Neural progenitor cell (in vitro differentiated cells): ENCODE measurements at regions not wholly inside any gene's neighbourhood (a gene's known extent, or its start where the extent isn't known, plus 50 kb on each side); places are given as distances from the start of the nearest gene placed in this dataset.

Experiments used
- DNase-seq: peaks from one replicate; pipeline ENCODE4 v3.0.0-alpha.2; 2016; ENCODE audit warnings: low spot score
- H2AFZ ChIP-seq: fragments of 200-600 bp; sonication (generic); replicated peaks from 2 replicates; pipeline ENCODE4 v1.6.1; 2016; ENCODE audit warnings: antibody characterized with exemption
- H3F3A ChIP-seq: fragments of 200-600 bp; sonication (generic); 2 replicates; pipeline ENCODE4 v1.6.1; 2016; ENCODE audit warnings: antibody characterized with exemption, low read depth
- H3K27ac ChIP-seq: fragments of 200-600 bp; sonication (generic); 2 replicates; pipeline ENCODE4 v1.5.1; 2016; ENCODE audit warnings: mild to moderate bottlenecking
- H3K27me3 ChIP-seq: fragments of 200-600 bp; sonication (generic); 2 replicates; pipeline ENCODE4 v1.6.1; 2016; ENCODE audit warnings: mild to moderate bottlenecking, moderate library complexity
- H3K36me3 ChIP-seq: fragments of 200-600 bp; sonication (generic); 2 replicates; pipeline ENCODE4 v1.5.1; 2016
- H3K4me1 ChIP-seq: fragments of 200-600 bp; sonication (generic); 2 replicates; pipeline ENCODE4 v1.6.1; 2016; ENCODE audit warnings: mixed run types
- H3K4me2 ChIP-seq: fragments of 200-600 bp; sonication (generic); 2 replicates; pipeline ENCODE4 v1.6.1; 2016
- H3K4me3 ChIP-seq: fragments of 200-600 bp; sonication (generic); 2 replicates; pipeline ENCODE4 v1.5.1; 2016
- H3K79me2 ChIP-seq: fragments of 200-600 bp; sonication (generic); 2 replicates; pipeline ENCODE4 v1.6.1; 2016; ENCODE audit warnings: low read depth
- H3K9ac ChIP-seq: fragments of 200-600 bp; sonication (generic); 2 replicates; pipeline ENCODE4 v1.6.1; 2016
- H3K9me3 ChIP-seq: fragments of 200-600 bp; sonication (generic); 2 replicates; pipeline ENCODE4 v1.5.1; 2016; ENCODE audit warnings: low read depth
- H4K20me1 ChIP-seq: fragments of 200-600 bp; sonication (generic); 2 replicates; pipeline ENCODE4 v1.6.1; 2016; ENCODE audit warnings: low read depth
- H3K27ac Mint-ChIP-seq: 3 replicates; pipeline ENCODE4 v1.8.0; 2021; ENCODE audit warnings: mixed read lengths
- H3K27me3 Mint-ChIP-seq: 2 replicates; pipeline ENCODE4 v1.8.0; 2022; ENCODE audit warnings: low read depth, mild to moderate bottlenecking, inconsistent platforms, moderate library complexity, mixed read lengths; ENCODE audit not compliant: insufficient read depth
- H3K36me3 Mint-ChIP-seq: 3 replicates; pipeline ENCODE4 v1.8.0; 2021; ENCODE audit warnings: mixed read lengths
- H3K4me1 Mint-ChIP-seq: 3 replicates; pipeline ENCODE4 v1.8.0; 2021; ENCODE audit warnings: mixed read lengths
- H3K4me3 Mint-ChIP-seq: 3 replicates; pipeline ENCODE4 v1.8.0; 2021; ENCODE audit warnings: mild to moderate bottlenecking, moderate library complexity, mixed read lengths
- H3K9me3 Mint-ChIP-seq: 3 replicates; pipeline ENCODE4 v1.8.0; 2020; ENCODE audit warnings: mixed read lengths
- EZH2 ChIP-seq: fragments of 200-600 bp; sonication (generic); IDR thresholded peaks from 2 replicates; pipeline ENCODE4 v1.6.1; 2017; ENCODE audit warnings: antibody characterized with exemption, mild to moderate bottlenecking, moderate library complexity
- EZH2phosphoT487 ChIP-seq: fragments of 200-600 bp; sonication (generic); IDR thresholded peaks from 2 replicates; pipeline ENCODE4 v1.6.1; 2017; ENCODE audit warnings: antibody characterized with exemption
- TF ChIP-seq, protein P1 (sequence below): fragments of 200-600 bp; sonication (generic); IDR thresholded peaks from 2 replicates; pipeline ENCODE4 v1.5.1; 2017; ENCODE audit warnings: antibody characterized with exemption, mild to moderate bottlenecking

DNA sequence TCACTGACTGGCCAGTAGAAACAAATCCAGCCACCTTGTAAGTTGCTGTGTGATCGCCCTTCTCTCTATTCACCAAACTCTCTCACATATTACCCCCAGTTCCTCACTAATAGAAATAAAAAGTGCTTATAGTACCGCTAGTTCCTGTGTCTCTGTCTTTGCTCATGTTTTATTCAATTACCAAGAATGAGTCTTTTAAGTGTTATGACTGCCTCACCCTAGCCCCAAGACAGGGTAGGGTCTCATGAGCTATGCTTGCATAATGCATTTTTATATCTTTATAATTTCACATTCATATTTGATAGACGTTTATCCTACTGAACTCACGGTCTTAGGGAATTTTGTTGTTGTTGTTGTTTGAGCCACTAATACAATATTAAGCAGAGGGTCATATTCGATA, 109.6 kb upstream of the DOK6 start:
- DNase-seq = no peak

DNA sequence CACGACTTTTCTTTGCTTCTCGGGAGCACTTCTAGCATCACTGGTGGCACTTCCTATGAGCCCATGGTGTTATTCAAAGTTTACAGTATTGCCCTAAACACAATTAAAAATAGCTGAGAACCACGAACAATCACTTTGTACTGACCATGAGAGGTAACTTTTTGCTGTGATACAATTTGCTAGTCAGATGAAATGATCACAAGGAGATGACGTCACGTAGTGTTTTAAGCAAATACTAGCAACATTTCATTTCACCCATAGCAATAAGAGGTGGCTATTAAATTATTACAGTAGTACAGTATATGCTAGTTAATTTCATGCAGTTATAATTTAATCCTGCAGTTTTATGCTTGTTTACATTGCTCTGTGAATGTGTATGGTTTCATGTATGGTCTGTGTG, 108.9 kb upstream of the DOK6 start:
- Mint-ChIP-seq H3K4me1 (no peaks in the 10 kb centered on the region), H3K27me3 (no peaks in the 10 kb centered on the region)
- no peak overlapping the region for H3K4me2 ChIP-seq

More for the DNA sequence above, 109.6 kb upstream of the DOK6 start:
- Mint-ChIP-seq H3K9me3 (no peaks in the 10 kb centered on the region), H3K27me3 (no peaks in the 10 kb centered on the region), H3K27ac (no peak overlapping the region), H3K36me3 (no peaks in the 10 kb centered on the region), H3K4me1 (no peaks in the 10 kb centered on the region), H3K4me3 (no peak overlapping the region)
- TF ChIP-seq EZH2 (no peak), EZH2phosphoT487 (no peak)
- TF ChIP-seq, protein P1, sequence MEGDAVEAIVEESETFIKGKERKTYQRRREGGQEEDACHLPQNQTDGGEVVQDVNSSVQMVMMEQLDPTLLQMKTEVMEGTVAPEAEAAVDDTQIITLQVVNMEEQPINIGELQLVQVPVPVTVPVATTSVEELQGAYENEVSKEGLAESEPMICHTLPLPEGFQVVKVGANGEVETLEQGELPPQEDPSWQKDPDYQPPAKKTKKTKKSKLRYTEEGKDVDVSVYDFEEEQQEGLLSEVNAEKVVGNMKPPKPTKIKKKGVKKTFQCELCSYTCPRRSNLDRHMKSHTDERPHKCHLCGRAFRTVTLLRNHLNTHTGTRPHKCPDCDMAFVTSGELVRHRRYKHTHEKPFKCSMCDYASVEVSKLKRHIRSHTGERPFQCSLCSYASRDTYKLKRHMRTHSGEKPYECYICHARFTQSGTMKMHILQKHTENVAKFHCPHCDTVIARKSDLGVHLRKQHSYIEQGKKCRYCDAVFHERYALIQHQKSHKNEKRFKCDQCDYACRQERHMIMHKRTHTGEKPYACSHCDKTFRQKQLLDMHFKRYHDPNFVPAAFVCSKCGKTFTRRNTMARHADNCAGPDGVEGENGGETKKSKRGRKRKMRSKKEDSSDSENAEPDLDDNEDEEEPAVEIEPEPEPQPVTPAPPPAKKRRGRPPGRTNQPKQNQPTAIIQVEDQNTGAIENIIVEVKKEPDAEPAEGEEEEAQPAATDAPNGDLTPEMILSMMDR = no peak
- no peaks in the 10 kb centered on the region for H3K36me3 ChIP-seq
- no peak overlapping the region for H3K4me3 ChIP-seq
- H3F3A ChIP-seq = no peaks in the 10 kb centered on the region
- H2AFZ ChIP-seq = no peak overlapping the region
- no peak overlapping the region for H3K27ac ChIP-seq
- no peaks in the 10 kb centered on the region for H3K4me1 ChIP-seq
- no peaks in the 10 kb centered on the region for H4K20me1 ChIP-seq
- no peaks in the 10 kb centered on the region for H3K79me2 ChIP-seq
- no peak overlapping the region for H3K9ac ChIP-seq
- H3K9me3 ChIP-seq = no peaks in the 10 kb centered on the region
- no peaks in the 10 kb centered on the region for H3K27me3 ChIP-seq
- H3K4me2 ChIP-seq = no peak overlapping the region

DNA sequence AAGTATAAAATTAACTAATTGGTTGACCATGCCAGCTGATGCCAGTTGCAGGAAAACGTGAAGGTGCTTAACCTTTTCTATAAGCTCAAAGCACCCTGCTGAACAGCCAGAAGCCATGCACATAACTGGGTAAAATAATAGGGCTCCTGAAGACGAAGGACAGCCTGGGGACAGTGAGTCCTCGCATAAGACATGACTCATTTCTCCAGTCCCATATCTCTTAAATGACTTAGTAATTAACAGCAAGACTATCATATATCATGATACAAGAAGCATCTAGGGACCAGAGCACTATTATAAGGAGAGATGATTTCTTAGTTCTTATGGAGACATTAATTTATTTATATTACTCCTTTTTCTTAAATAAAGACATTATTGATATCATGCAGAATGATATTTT, 100.5 kb upstream of the DOK6 start:
- Mint-ChIP-seq H3K27ac (no peak overlapping the region), H3K9me3 (no peaks in the 10 kb centered on the region), H3K27me3 (no peaks in the 10 kb centered on the region), H3K4me3 (no peak overlapping the region), H3K4me1 (no peaks in the 10 kb centered on the region), H3K36me3 (no peaks in the 10 kb centered on the region)
- no peak for DNase-seq
- H3K4me1 ChIP-seq = no peaks in the 10 kb centered on the region
- no peak overlapping the region for H2AFZ ChIP-seq
- no peaks in the 10 kb centered on the region for H4K20me1 ChIP-seq
- TF ChIP-seq EZH2 (no peak), EZH2phosphoT487 (no peak)
- TF ChIP-seq, protein P1 = no peak
- H3K9ac ChIP-seq = no peak overlapping the region
- no peaks in the 10 kb centered on the region for H3K36me3 ChIP-seq
- H3K4me2 ChIP-seq = no peak overlapping the region
- H3K27ac ChIP-seq = no peak overlapping the region
- no peaks in the 10 kb centered on the region for H3F3A ChIP-seq
- H3K79me2 ChIP-seq = no peaks in the 10 kb centered on the region
- H3K27me3 ChIP-seq = no peaks in the 10 kb centered on the region
- H3K9me3 ChIP-seq = no peaks in the 10 kb centered on the region
- no peak overlapping the region for H3K4me3 ChIP-seq

More for the DNA sequence above, 108.9 kb upstream of the DOK6 start:
- H3K36me3 ChIP-seq = no peaks in the 10 kb centered on the region
- no peak overlapping the region for H2AFZ ChIP-seq
- TF ChIP-seq, protein P1 = no peak
- no peak for TF ChIP-seq EZH2
- no peak for TF ChIP-seq EZH2phosphoT487
- no peak overlapping the region for H3K4me3 Mint-ChIP-seq
- H3K9ac ChIP-seq = no peak overlapping the region
- H3K36me3 Mint-ChIP-seq = no peaks in the 10 kb centered on the region
- H3K27ac ChIP-seq = no peak overlapping the region
- no peaks in the 10 kb centered on the region for H3K9me3 ChIP-seq
- no peaks in the 10 kb centered on the region for H4K20me1 ChIP-seq
- no peak overlapping the region for H3K4me3 ChIP-seq
- H3K27ac Mint-ChIP-seq = no peak overlapping the region
- no peaks in the 10 kb centered on the region for H3K9me3 Mint-ChIP-seq
- no peaks in the 10 kb centered on the region for H3K27me3 ChIP-seq
- no peaks in the 10 kb centered on the region for H3K4me1 ChIP-seq
- DNase-seq = no peak
- H3K79me2 ChIP-seq = no peaks in the 10 kb centered on the region
- no peaks in the 10 kb centered on the region for H3F3A ChIP-seq
